Stimulated activated CD4-positive, alpha-beta T cell treated with anti-CD3 and anti-CD28 coated beads, TNF-alpha, amount 100 ng/mL, for 24 hours (primary cell): ENCODE measurements at regions not wholly inside any gene's neighbourhood (a gene's known extent, or its start where the extent isn't known, plus 50 kb on each side); places are given as distances from the start of the nearest gene placed in this dataset.

Source experiments
- DNase-seq, 3 experiments: peaks; one replicate each; pipeline ENCODE4 v3.0.0-alpha.2; 2020; ENCODE audit warnings: low read depth in 3 of 3

DNA sequence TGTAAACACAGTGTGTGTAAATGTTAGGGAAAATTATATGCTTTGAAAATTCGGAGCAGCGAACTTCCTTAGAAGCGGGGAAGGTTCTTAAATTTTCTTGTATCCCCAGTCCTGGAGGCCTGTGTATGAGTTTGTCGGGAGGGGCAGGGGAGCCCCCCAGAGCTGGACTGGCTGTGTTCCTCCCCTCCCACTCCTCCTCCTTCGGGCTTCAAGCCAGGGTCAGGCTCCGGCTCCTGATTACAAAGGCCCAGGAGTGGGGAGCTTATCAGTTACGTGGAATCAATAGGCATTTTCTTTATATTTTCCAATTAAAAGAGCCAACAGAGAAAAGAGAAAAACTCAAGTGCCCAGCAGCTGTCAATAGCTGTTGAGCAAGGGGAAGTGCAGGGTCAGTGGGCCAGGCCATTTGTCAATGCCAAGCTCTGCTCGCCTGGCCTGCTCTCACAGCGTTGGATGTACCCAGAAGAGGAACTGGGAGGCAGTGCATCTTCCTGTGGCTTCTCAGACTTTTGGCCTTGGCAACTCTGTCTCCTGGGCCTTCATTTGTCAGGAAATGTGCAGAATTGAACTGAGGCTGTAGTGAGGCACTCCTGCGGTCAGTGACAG is 156.9 kb upstream of the PCBD1 start:
- no peak for DNase-seq

GRCh38 chr10:71045936-71046335 is 157.6 kb upstream of the PCBD1 start:
- no peak for DNase-seq

GRCh38 chr10:71046747-71047146 is 158.4 kb upstream of the PCBD1 start:
- no peak for DNase-seq

DNA sequence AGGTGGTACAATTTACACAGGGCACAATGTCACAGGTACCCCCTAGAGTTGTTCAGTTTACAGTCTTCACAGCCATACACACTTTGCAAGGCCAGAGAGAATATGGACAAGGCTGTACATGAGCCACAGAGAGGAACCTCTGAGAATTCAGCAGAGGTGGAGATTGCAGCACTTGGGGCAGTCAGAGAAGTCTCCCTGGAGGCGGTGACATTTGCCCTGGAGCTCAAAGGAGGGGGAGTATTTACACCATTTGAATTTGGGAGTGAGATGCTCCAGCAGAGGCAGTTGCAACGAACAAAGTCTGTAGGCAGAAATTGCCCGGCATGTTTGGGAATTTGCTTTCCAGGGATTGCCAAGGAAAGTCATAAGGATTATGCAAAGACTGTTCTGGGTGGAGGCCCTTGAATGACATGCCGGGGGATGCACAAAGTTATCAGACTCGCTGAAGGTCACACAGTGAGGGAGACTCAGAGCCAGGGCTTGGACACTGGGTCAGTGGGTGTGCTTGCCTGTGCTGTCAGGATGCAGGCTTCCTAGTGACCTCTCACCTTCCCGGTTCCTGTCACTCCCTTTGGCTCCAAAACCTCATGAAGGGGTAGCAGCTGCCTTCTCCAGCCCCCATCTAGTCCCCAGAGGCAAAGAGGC is 160.7 kb upstream of the PCBD1 start:
- no peak for DNase-seq

GRCh38 chr10:71049994-71050393 is 161.6 kb upstream of the PCBD1 start:
- DNase-seq = no peak

DNA sequence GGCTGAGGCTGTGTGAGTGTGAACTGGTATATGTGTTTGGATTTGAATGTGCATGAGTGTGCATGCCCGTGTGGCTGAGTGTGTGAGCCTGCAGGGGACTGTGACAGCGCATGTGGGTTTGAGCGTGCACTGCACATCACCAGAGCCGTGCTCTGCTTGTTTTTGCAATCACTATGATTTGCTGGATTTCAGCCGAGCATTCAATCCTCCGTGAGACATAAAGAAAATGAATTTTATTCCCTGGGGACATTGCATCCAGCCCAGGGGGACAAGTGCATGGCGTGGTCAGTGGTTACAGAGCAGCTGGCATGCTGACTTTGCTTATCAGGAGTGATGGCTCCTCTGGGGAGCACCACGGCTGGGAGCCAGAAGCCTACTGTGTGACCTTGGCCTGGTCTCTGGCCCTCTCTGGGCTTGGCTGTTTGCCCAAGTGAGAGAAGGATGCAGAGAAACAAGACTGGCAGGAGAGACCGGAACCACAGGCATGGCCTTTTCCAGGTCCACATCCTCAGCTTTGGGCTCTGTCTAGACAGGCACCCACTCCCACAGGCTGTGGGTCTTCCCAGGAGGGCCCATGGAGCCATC is 160.2 kb upstream of the UNC5B start:
- DNase-seq = no peak

GRCh38 chr10:71052708-71053107 is 159.7 kb upstream of the UNC5B start:
- no peak for DNase-seq

- no peak for DNase-seq
Observed at GRCh38 chr10:71053169-71053895, 159.0 kb upstream of the UNC5B start.

DNA sequence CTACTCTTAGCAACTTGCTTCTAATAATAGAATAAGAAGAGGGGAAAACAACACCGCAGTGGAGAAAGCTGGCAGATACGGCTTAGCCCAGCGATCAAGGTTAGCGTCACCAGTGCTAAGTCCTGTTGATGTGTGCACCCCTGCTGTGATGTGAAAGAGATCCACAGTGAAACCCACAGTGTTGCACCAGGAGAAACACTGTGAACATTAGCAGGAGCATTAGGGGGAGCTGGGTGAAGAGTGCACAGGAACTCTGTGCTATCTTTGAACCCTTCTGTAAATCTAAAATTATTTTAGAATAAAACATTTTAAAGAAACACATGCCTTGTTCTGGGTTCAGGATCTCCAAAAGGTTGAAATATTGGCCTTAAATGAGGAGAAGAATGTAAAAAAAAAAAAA is 154.1 kb upstream of the UNC5B start:
- no peak for DNase-seq

DNA sequence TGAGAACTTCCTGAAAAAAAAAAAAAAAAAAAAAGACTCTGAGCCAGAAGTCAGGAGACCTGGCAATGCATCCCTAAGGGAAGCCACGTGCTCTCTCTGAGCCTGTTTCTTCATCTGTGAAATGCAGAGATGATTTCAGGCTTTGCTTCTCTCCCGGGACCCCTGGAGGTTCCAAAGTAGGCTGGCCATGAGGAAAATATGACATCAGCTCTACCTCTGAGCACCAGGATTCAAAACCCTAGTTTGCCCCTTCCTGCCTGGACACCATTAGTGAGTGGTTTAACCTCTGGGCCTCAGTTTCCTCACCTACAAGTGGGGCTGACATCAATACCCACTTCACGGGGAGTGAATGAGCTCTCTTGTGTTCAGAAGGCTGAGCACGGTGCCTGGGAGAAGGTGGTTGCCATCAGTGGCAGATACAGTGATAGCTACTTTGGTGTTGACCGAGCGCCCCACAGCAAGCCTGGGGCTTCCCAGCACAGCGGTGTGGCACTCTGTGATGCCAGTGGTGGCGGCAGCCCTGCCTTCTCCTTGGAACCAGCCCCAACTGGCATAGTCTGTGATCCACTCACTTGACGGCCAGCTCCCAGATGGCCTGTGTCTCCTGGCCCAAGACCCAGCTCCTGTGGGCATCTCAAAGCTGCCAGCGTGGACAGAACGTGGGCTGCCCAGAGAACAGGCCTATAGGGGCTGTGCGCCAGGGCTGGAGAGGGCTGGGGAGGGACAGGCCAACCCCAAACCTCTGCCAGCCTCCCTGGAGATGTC is 153.1 kb upstream of the UNC5B start:
- DNase-seq = no peak

GRCh38 chr10:71059943-71060342 is 152.4 kb upstream of the UNC5B start:
- no peak for DNase-seq

- DNase-seq = no peak
Observed at GRCh38 chr10:71060476-71061426, 151.6 kb upstream of the UNC5B start.

- DNase-seq = no peak
Observed at GRCh38 chr10:71061472-71061871, 150.9 kb upstream of the UNC5B start.

- no peak for DNase-seq
Observed at GRCh38 chr10:71062156-71062555, 150.2 kb upstream of the UNC5B start.

- no peak for DNase-seq
Observed at GRCh38 chr10:71063401-71063800, 149.0 kb upstream of the UNC5B start.

GRCh38 chr10:71064413-71065118 is 147.8 kb upstream of the UNC5B start:
- no peak for DNase-seq

DNA sequence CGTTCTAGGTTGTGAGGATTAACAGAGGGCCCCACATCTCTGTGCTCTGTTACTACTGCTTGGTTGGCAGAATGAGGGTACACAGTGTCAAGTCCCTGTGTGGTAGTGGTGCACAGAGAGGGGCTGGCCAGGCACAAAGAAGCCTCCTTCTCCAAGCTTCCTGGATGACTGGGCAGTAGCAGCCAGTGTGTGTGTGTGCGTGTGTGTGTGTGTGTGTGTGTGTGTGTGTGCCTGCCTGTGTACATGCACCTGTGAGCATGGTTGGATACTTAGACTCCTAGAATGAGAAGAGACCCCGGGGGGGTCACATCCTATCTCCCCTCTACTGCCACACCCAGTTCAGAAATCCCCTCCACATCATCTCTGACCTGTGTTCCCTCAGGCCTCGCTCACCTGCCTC is 146.7 kb upstream of the UNC5B start:
- DNase-seq = no peak

- DNase-seq = no peak
Observed at GRCh38 chr10:71066600-71066999, 145.8 kb upstream of the UNC5B start.

GRCh38 chr10:71067098-71067740 is 145.2 kb upstream of the UNC5B start:
- no peak for DNase-seq

GRCh38 chr10:71068861-71069271 is 143.5 kb upstream of the UNC5B start:
- no peak for DNase-seq
